ENCODE measurements at regions not wholly inside any gene's neighbourhood (a gene's known extent, or its start where the extent isn't known, plus 50 kb on each side); places are given as distances from the start of the nearest gene placed in this dataset.

DNA sequence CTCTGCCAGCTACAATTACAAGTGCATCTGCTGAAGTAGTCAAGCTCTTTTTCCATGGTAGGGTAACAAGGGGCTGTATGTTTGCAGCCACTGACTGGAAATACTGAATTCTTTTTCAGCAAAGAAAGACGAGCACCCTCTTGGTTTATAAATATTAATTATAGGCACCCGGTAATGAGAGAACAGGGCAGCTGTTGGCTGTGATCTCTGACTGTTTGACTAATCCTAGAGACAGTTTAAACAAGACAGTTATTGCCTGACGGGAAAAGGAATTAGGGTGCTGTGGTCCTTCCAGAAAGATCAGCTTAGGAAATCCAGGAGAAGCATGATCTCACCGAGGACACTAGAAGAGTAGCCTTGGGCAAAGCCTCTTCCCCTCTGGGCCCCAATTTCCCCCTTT is 183.7 kb upstream of the ZC3H12A start:
- no peak for TF ChIP-seq CTCF (conservative IDR thresholded peaks at IDR 0.05)

DNA sequence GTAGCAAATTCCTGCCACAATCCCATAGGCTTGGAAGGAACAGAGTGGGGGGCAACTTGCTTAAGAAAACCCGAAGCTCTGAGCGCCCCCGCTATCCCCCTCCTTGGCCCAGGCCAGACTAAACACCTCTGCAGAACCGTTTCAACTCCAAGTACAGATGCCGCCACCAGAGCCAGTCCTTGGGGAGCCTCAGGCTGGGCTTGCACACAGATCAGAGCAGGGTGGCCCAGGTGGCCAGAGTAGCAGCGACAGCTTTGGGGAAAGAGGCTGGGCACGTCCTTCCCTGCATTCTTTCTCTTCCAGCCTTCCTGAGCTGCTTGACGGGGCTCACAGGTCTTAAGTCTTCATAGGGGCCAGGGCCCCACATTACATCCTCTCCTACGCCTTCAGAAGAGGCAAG is 181.6 kb upstream of the ZC3H12A start:
- no peak overlapping the region for H3K27ac ChIP-seq
- TF ChIP-seq CTCF (conservative IDR thresholded peaks at IDR 0.05), result no peak

More for the DNA sequence above, 183.7 kb upstream of the ZC3H12A start:
- no peak overlapping the region for H3K27ac ChIP-seq

DNA sequence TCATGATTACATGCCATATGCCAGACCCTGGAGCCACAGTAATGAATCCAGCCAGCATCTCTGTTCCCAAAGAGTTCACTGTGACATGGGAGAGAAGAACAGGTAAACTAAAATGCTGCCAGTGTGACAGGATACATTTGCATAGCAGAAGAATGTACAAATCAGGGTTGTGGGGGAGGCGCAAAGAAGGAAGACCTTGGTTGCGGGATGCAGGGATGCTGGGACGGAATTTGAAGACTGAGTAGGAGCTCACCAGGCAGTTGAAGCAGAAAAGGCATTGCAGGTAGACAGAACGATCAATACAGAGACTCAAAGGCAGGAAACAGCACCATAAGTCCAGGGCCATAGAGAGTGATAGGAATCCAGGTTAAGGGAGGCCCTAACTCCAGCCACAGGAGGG is 180.3 kb upstream of the ZC3H12A start:
- no peak for TF ChIP-seq CTCF (conservative IDR thresholded peaks at IDR 0.05)
- H3K27ac ChIP-seq, result no peak overlapping the region

DNA sequence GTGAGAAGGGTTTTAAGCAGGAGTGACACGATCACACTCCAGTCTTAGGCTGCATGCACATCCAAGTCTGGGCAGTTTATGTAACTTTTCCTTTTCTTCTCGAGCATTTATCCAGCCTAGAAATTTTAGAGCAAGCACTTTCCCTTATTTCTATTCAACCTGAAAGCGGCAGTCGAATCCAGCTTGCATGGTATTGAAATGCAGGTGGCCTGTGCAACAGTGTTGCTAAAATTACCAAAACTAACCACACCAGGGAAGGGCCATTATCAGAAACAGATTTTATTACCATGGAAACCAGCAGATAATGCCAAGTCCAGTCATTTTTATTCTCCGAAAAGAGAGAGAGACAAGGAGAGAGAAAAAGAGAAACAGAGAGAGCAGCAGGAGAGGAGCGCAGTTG is 179.9 kb upstream of the ZC3H12A start:
- H3K27ac ChIP-seq, result no peak overlapping the region
- TF ChIP-seq CTCF (conservative IDR thresholded peaks at IDR 0.05), result no peak

DNA sequence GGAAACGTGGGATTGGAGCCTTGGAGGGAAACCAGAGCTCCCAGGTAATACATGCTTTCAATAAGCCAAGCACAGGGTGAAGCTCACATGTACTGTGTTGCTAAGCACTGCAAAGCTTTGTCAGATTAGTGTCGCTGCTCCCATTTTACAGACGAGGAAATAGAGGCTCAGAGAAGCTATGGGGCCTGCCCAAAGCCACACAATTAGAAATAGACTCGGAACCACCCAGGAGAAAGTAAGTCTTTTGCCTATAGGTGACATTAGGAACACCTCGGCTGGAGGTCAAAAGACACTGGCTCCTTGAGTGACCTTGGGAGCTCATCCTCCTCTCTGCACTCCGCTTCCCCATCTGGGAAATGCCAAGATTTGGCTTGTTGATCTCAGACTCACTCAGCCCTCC is 175.6 kb upstream of the ZC3H12A start:
- no peak for TF ChIP-seq CTCF (conservative IDR thresholded peaks at IDR 0.05)
- no peak overlapping the region for H3K27ac ChIP-seq

DNA sequence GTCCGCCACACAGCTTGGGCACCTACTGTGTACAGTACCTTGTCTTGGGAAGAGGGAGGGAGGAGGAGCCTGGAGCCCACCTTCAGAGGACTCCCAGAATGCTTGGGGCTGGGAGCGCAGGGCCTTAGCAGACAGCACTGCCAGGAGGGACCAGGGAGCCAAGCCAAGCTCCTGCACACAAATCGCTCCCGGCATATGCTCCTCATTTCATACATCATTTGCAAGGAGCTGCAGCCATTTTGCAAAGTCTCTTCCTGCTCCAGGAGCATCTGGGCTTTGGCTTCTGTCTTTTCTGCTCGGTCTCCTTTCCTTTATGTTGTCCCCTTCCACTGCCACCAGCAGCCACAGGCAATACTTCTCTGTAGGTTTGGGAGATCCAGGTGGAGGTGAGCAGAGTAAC is 175.2 kb upstream of the ZC3H12A start:
- TF ChIP-seq CTCF (conservative IDR thresholded peaks at IDR 0.05), result no peak
- no peak overlapping the region for H3K27ac ChIP-seq

DNA sequence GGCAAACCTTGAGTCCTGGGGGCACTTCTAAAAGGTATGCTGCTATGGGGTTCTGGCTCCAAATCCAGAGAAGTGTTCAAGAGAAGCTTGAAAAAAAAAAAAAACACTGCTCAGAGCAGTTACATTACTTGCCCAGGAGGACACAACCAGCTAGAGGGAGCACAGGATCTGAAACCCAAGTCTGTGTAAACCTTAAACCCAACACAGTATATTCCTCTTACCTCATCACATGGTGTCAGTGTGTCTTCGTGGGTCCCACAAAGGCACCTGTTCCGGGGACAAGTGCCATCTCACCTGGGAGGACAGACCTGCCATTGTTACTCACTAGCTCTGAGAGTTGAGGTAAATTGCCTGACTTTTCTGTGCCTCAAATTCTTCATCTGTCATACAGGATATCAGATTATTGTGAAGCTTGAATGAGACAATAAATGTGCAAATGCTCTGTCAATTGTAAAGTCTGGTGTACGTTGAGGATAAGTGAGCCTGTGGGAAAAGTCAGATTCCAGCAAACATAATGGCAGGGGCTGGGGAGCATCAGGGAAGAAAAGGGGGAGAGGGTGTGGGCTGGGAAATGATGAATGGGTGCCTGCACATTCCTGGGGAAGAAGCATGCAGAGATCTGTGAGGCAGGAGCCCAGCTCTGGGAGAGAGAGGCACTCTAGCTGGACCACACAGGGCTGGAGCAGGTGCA is 170.4 kb upstream of the ZC3H12A start:
- TF ChIP-seq CTCF (conservative IDR thresholded peaks at IDR 0.05), result no peak

More for the DNA sequence above, 170.4 kb upstream of the ZC3H12A start:
- no peak overlapping the region for H3K27ac ChIP-seq

Measured in VCaP (cell line).